ENCODE measurements at regions not wholly inside any gene's neighbourhood (a gene's known extent, or its start where the extent isn't known, plus 50 kb on each side); places are given as distances from the start of the nearest gene placed in this dataset.

- no peak for DNase-seq
These were observed 97.3 kb downstream of the RTP4 start for GRCh38 chr3:187465503-187465902.

DNA sequence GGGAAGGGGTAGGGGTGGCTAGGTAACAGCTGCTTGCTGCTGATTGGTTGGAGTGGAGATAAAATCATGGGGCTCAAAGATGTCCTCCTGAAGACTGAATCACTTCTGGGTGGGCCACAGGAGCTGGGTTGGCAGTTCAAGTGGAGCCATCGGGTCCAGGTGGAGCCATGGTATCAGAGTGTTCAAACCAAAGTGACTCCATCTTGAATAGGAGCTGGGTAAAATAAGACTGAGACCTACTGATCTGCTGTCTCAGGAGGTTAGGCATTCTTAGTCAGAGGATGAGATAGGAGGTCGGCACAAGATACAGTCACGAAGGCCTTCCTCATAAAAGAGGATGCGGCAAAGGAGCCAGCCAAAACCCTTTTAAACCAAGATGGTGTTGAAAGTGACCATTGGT, 96.5 kb downstream of the RTP4 start:
- DNase-seq, result no peak

GRCh38 chr3:187458921-187459320, 90.7 kb downstream of the RTP4 start:
- no peak for DNase-seq

GRCh38 chr3:187458383-187458782, 90.2 kb downstream of the RTP4 start:
- no peak for DNase-seq

DNA sequence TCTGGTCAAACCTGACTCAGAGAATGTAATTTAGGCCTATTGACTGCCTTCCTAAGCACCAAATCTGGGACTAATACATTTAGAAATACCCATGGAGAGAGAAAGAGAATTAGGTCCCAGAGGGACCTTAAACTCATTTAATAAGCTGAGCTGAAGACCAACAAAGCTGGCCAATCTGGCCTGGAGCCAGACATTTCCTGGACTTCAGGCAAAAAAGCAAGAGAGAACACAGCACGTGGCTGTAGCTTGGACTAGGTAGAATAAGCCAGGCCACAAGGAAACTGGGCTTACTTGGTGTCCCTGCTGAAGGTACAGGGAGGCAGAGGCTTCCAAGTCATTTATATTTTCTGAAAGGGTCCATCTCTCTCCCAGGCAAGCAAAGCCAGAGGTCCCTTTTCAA, 88.1 kb downstream of the RTP4 start:
- DNase-seq, result no peak

DNA sequence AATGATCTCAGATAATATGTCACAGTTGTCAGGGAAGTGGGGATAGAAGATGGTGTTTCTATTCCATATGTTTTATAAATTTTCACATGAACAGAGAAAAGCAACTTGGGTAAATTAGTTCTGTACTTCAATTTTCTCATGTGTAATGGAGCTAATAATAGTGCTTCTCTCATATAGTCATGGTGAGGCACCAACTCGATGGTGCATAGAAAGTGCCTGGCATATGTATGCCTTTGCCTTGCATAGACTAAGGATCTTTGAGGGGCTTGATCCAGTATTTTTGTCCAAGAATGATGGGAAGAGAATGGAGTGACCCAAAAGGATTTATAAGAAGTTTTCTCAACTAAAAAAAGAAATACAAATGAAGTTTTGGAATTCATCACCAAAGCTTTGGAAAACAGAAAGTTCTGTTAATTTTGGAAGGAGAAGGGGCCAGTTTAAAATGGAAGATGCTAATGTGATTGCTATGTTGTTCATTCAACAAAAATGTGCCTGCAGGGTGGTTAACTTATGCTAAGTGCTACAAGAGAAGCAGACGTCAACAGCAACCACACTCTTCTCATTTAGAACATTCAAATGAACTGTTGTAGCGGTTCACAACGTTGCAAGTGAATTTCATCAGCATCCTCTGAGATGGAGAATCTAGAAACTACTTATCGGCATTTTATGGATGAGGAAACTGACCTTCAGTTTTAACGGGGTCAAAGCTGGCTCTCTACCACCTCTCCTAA, 86.1 kb downstream of the RTP4 start:
- DNase-seq, result no peak

GRCh38 chr3:187450431-187451190, 82.4 kb downstream of the RTP4 start:
- DNase-seq, result no peak

DNA sequence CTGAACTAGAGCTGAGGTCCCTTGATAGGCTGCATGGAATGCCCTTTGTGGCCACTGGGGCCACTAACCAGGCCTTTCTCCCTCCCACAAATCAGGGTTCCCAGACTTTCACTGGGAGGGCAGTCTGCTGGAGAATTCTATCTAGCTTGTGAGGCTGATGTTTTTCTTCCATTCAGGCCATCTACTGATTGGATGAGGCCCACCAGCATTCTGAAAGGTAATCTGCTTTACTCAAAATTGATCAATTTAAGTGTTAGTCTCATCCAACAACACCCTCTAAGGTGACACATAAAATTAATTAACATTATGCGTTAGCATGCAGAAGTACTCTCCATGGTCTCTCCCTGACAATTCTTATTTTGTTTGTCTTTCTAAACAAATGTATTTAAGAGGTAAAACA, 80.5 kb downstream of the RTP4 start:
- DNase-seq, result no peak

GRCh38 chr3:187447737-187448136, 79.6 kb downstream of the RTP4 start:
- no peak for DNase-seq

DNA sequence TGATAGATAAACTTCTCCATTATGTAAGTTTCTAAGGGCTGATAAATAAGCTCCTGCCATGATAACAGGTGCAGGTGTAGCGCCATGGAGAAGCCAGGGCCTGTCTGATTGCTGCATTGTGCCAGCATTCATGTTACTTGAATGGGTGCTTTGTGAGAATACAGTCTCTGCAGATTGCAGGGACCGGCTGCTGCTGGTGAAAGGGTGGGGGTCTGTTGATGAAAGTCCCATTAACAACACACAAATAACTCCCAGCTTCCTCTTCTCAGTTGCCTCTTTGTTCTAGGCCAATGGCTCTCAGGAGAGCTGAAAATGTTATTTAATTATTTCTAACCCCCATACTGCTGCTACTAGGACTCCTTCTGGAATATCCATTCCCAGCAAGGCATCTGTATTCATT, 77.2 kb downstream of the RTP4 start:
- no peak for DNase-seq

GRCh38 chr3:187434524-187434923, 66.3 kb downstream of the RTP4 start:
- no peak for DNase-seq

DNA sequence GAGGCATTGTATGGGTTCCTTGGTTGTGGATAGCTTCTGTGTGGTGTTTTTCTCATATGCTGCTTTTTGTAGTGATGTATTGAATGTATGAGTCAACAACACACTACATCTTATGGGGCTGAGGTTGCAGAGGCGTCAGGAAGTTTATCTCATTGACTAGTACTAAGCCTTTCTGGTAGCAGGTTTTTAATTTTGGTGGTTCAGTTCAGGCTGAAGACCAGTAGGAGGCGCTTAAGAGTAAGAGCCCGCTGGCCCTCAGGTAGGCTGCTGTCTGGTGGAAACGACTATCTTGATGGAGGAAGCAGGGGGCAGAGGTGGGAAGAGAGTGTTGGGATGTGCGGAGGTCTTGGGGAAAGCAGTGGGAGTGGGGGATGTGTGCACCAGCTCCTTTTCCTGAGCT, 62.4 kb downstream of the RTP4 start:
- no peak for DNase-seq

Measured in activated CD4-positive, alpha-beta T cell treated with anti-CD3 and anti-CD28 coated beads, Interleukin-2, amount 50 U/mL, for 48 hours (primary cell).